ENCODE measurements at regions not wholly inside any gene's neighbourhood (a gene's known extent, or its start where the extent isn't known, plus 50 kb on each side); places are given as distances from the start of the nearest gene placed in this dataset.

DNA sequence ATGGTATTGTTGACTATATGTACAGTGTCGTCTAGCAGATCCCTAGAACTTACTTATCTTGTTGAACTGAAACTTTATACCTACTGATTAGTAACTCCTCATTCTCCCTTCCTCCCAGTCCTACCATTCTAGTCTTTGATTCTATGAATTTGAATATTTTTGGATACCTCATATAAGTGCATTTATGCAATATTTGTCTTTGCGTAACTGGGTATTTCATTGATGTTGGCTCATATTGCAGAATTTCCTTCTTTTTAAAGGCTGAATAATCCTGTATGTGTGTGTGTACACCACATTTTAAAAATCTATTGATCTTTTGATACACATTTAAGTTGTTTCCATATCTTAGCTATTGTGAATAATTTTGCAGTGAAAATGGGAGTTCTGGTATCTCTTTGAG lies 119.9 kb downstream of the SOX4 start:
- TF ChIP-seq, protein P1, sequence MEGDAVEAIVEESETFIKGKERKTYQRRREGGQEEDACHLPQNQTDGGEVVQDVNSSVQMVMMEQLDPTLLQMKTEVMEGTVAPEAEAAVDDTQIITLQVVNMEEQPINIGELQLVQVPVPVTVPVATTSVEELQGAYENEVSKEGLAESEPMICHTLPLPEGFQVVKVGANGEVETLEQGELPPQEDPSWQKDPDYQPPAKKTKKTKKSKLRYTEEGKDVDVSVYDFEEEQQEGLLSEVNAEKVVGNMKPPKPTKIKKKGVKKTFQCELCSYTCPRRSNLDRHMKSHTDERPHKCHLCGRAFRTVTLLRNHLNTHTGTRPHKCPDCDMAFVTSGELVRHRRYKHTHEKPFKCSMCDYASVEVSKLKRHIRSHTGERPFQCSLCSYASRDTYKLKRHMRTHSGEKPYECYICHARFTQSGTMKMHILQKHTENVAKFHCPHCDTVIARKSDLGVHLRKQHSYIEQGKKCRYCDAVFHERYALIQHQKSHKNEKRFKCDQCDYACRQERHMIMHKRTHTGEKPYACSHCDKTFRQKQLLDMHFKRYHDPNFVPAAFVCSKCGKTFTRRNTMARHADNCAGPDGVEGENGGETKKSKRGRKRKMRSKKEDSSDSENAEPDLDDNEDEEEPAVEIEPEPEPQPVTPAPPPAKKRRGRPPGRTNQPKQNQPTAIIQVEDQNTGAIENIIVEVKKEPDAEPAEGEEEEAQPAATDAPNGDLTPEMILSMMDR (IDR thresholded peaks at IDR 0.05), result no peak
- no peak for TF ChIP-seq EZH2 (IDR thresholded peaks at IDR 0.05; ENCODE audit: borderline replicate concordance, insufficient read depth, low read depth, low read length, poor library complexity, severe bottlenecking)

Measured in B cell (primary cell).